ENCODE measurements at regions not wholly inside any gene's neighbourhood (a gene's known extent, or its start where the extent isn't known, plus 50 kb on each side); places are given as distances from the start of the nearest gene placed in this dataset.

DNA sequence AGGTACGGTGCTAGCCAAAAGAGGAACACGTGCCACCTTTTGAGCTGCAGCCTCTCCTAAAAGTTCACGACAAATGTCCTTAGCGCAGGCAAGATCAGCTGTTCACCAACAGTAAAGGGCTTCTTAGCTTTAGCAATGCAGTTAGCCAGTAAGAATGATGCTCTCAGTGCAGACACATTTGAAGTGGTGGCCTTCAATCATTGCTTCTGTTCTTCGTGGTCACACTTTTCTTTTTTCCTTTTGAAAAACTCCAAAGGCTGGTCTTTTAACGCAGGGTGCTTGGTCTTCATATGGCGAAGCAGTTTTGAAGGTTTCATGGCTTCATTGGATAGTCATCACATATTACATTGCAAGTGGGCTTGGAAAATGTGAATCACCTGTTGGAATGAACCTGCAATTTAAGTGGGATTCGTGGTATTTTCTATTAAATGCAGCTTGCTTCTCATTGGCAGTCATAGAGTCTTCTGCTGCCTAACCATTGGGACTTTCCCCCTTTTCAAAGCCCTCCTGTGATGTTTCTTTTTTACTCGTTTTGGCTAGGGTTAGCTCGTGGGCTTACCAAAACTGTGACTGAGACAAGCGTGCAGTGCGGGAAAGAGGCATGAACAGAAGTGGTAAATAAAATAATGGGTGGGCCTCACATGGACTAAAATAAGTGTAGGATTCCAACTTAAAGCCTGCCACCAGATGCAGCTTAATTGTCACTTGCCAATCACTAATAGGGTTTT is 100.9 kb downstream of the MRPL36 start:
- ATAC-seq (no peak), DNase-seq (ENCODE audit: low read depth, low spot score) (no peak)
- Histone ChIP-seq H3K36me3 (ENCODE audit: control insufficient read depth in 1 of 2, insufficient read depth in 2 of 2, low read length in 2 of 2) (no peaks in the 10 kb centered on the region), H3K9ac (ENCODE audit: low read length) (no peak overlapping the region), H3K27me3 (ENCODE audit: insufficient read depth, low read length) (0 out of 2 replicates have a peak, but pooled peaks cover 3% of the 10 kb centered on the region), H3K4me2 (ENCODE audit: low read length) (no peak overlapping the region), H3K27ac (ENCODE audit: low read depth, low read length) (no peak overlapping the region), H3K9me3 (ENCODE audit: control insufficient read depth in 1 of 2, insufficient read depth in 1 of 2, low read depth in 1 of 2, low read length in 2 of 2) (no peaks in the 10 kb centered on the region), H3K4me3 (replicated peaks in 1 of 2; ENCODE audit: low read depth in 1 of 2, low read length in 2 of 2) (no peak overlapping the region), H2AFZ (ENCODE audit: low read depth, low read length, poor library complexity, severe bottlenecking) (no peak overlapping the region), H3K79me2 (ENCODE audit: insufficient read depth, low read length) (no peaks in the 10 kb centered on the region), H3K9me2 (ENCODE audit: insufficient read depth) (no peaks in the 10 kb centered on the region), H4K20me1 (ENCODE audit: insufficient read depth) (no peaks in the 10 kb centered on the region), H3K4me1 (ENCODE audit: control insufficient read depth in 1 of 2, insufficient read depth in 2 of 2, low read length in 2 of 2) (no peaks in the 10 kb centered on the region)
- POLR2A ChIA-PET = no interaction called here
- CTCF ChIA-PET = no interaction called here
- TF ChIP-seq, protein P1, sequence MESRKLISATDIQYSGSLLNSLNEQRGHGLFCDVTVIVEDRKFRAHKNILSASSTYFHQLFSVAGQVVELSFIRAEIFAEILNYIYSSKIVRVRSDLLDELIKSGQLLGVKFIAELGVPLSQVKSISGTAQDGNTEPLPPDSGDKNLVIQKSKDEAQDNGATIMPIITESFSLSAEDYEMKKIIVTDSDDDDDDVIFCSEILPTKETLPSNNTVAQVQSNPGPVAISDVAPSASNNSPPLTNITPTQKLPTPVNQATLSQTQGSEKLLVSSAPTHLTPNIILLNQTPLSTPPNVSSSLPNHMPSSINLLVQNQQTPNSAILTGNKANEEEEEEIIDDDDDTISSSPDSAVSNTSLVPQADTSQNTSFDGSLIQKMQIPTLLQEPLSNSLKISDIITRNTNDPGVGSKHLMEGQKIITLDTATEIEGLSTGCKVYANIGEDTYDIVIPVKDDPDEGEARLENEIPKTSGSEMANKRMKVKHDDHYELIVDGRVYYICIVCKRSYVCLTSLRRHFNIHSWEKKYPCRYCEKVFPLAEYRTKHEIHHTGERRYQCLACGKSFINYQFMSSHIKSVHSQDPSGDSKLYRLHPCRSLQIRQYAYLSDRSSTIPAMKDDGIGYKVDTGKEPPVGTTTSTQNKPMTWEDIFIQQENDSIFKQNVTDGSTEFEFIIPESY (IDR thresholded peaks at IDR 0.05; ENCODE audit: extremely low read depth, insufficient replicate concordance, low read length) = no peak
- TF ChIP-seq YY1 (IDR thresholded peaks at IDR 0.05; ENCODE audit: extremely low read depth, insufficient replicate concordance, low read depth, low read length) (no peak), SP1 (IDR thresholded peaks at IDR 0.05; ENCODE audit: low read depth) (no peak), ELF1 (IDR thresholded peaks at IDR 0.05; ENCODE audit: borderline replicate concordance, low read depth) (no peak), ZFX (IDR thresholded peaks at IDR 0.05) (no peak), FOSL1 (IDR thresholded peaks at IDR 0.05; ENCODE audit: low read depth) (no peak), RAD21 (IDR thresholded peaks at IDR 0.05; ENCODE audit: low read depth) (no peak), JUND (IDR thresholded peaks at IDR 0.05) (no peak), EZH2 (IDR thresholded peaks at IDR 0.05) (no peak), ZNF274 (IDR thresholded peaks at IDR 0.05; ENCODE audit: low read depth, low read length) (no peak), EZH2phosphoT487 (IDR thresholded peaks at IDR 0.05; ENCODE audit: borderline replicate concordance) (no peak), EGR1 (IDR thresholded peaks at IDR 0.05; ENCODE audit: low read depth) (no peak), TCF7L2 (IDR thresholded peaks at IDR 0.05; ENCODE audit: borderline replicate concordance, extremely low read depth, insufficient read depth, insufficient read length) (no peak), CEBPB (IDR thresholded peaks at IDR 0.05; ENCODE audit: low read depth) (no peak), POLR2A (IDR thresholded peaks at IDR 0.05; ENCODE audit: borderline replicate concordance, extremely low read depth, insufficient read depth, insufficient read length) (no peak)
- TF ChIP-seq, protein P2, sequence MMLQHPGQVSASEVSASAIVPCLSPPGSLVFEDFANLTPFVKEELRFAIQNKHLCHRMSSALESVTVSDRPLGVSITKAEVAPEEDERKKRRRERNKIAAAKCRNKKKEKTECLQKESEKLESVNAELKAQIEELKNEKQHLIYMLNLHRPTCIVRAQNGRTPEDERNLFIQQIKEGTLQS (IDR thresholded peaks at IDR 0.05) = no peak
- TF ChIP-seq, protein P3, sequence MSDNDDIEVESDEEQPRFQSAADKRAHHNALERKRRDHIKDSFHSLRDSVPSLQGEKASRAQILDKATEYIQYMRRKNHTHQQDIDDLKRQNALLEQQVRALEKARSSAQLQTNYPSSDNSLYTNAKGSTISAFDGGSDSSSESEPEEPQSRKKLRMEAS (IDR thresholded peaks at IDR 0.05) = no peak
- TF ChIP-seq, protein P4, sequence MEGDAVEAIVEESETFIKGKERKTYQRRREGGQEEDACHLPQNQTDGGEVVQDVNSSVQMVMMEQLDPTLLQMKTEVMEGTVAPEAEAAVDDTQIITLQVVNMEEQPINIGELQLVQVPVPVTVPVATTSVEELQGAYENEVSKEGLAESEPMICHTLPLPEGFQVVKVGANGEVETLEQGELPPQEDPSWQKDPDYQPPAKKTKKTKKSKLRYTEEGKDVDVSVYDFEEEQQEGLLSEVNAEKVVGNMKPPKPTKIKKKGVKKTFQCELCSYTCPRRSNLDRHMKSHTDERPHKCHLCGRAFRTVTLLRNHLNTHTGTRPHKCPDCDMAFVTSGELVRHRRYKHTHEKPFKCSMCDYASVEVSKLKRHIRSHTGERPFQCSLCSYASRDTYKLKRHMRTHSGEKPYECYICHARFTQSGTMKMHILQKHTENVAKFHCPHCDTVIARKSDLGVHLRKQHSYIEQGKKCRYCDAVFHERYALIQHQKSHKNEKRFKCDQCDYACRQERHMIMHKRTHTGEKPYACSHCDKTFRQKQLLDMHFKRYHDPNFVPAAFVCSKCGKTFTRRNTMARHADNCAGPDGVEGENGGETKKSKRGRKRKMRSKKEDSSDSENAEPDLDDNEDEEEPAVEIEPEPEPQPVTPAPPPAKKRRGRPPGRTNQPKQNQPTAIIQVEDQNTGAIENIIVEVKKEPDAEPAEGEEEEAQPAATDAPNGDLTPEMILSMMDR (IDR thresholded peaks at IDR 0.05 in 2 of 3, conservative IDR thresholded peaks at IDR 0.05 in 1 of 3; ENCODE audit: borderline replicate concordance in 1 of 3, insufficient read depth in 1 of 3, low read depth in 2 of 3, low read length in 2 of 3) = no peak
- intact Hi-C loops (cut with micrococcal nuclease) = no loop called here
- RAD21 ChIA-PET (ENCODE audit: low non-redundant PET in 1 of 2, low total read pairs in 2 of 2, uncharacterized antibody in 2 of 2, unreplicated experiment in 2 of 2) = no interaction called here
- BruUV-seq (replicated peaks) = no TSS peak
